Nephron progenitor cell (in vitro differentiated cells): ENCODE measurements at regions not wholly inside any gene's neighbourhood (a gene's known extent, or its start where the extent isn't known, plus 50 kb on each side); places are given as distances from the start of the nearest gene placed in this dataset.

Experiments used
- DNase-seq: peaks from one replicate; pipeline ENCODE4 v3.0.0; 2021
- H3K27ac Mint-ChIP-seq: 2 replicates; pipeline ENCODE4 v1.8.0; 2021; ENCODE audit warnings: mild to moderate bottlenecking, moderate library complexity, mixed read lengths
- H3K27me3 Mint-ChIP-seq: 2 replicates; pipeline ENCODE4 v1.8.0; 2021; ENCODE audit warnings: mild to moderate bottlenecking, low read depth, mixed read lengths; ENCODE audit not compliant: poor library complexity
- H3K36me3 Mint-ChIP-seq: 2 replicates; pipeline ENCODE4 v1.8.0; 2021; ENCODE audit warnings: low read depth, mixed read lengths
- H3K4me1 Mint-ChIP-seq: 2 replicates; pipeline ENCODE4 v1.8.0; 2021; ENCODE audit warnings: mixed read lengths
- H3K4me3 Mint-ChIP-seq: 2 replicates; pipeline ENCODE4 v1.8.0; 2021; ENCODE audit warnings: mild to moderate bottlenecking, moderate library complexity, mixed read lengths
- H3K9me3 Mint-ChIP-seq: 2 replicates; pipeline ENCODE4 v1.8.0; 2021; ENCODE audit warnings: mild to moderate bottlenecking, moderate library complexity, mixed read lengths
- TF ChIP-seq, protein P1 (sequence below): fragments of 200-600 bp; sonication (generic); IDR thresholded peaks from 2 replicates; pipeline ENCODE4 v1.5.0; 2021; ENCODE audit warnings: antibody characterized with exemption

- DNase-seq: no peak
- Mint-ChIP-seq H3K36me3 (peaks cover 6% of the 10 kb centered on the region), H3K27ac (no peak overlapping the region)
These were observed 231.2 kb downstream of the NHLRC3 start for GRCh38 chr13:39269411-39269810.

DNA sequence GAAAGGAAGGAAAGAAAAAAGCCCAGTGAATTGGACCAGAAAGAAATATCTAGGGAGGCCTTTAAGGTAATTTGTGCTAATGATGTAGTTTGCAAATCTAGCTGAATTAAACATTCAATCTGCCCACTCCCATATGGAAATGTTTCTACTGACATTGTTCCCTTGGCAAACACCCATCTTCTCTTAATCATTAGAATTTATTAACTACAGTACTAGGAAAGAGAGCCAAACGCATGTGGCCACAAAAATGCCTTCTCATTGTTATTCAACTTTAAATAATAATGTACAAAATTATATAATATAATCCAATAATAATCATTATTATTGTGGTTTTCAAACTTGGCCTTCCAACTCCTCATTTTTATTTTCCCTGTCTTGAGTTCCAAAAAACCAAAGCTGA is 234.7 kb downstream of the NHLRC3 start:
- H3K27ac Mint-ChIP-seq: no peak overlapping the region

More at GRCh38 chr13:39269411-39269810, 231.2 kb downstream of the NHLRC3 start:
- peaks cover 25% of the 10 kb centered on the region for H3K9me3 Mint-ChIP-seq
- TF ChIP-seq, protein P1, sequence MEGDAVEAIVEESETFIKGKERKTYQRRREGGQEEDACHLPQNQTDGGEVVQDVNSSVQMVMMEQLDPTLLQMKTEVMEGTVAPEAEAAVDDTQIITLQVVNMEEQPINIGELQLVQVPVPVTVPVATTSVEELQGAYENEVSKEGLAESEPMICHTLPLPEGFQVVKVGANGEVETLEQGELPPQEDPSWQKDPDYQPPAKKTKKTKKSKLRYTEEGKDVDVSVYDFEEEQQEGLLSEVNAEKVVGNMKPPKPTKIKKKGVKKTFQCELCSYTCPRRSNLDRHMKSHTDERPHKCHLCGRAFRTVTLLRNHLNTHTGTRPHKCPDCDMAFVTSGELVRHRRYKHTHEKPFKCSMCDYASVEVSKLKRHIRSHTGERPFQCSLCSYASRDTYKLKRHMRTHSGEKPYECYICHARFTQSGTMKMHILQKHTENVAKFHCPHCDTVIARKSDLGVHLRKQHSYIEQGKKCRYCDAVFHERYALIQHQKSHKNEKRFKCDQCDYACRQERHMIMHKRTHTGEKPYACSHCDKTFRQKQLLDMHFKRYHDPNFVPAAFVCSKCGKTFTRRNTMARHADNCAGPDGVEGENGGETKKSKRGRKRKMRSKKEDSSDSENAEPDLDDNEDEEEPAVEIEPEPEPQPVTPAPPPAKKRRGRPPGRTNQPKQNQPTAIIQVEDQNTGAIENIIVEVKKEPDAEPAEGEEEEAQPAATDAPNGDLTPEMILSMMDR: no peak
- no peak overlapping the region for H3K4me3 Mint-ChIP-seq
- peaks cover 6% of the 10 kb centered on the region for H3K27me3 Mint-ChIP-seq
- peaks cover 16% of the 10 kb centered on the region for H3K4me1 Mint-ChIP-seq

GRCh38 chr13:39273953-39274738 is 235.9 kb downstream of the NHLRC3 start:
- peaks cover 22% of the 10 kb centered on the region for H3K4me1 Mint-ChIP-seq
- DNase-seq: no peak
- peaks cover 10% of the 10 kb centered on the region for H3K27me3 Mint-ChIP-seq
- peaks cover 3% of the 10 kb centered on the region for H3K9me3 Mint-ChIP-seq
- no peaks in the 10 kb centered on the region for H3K36me3 Mint-ChIP-seq
- TF ChIP-seq, protein P1: no peak
- no peak overlapping the region for H3K4me3 Mint-ChIP-seq
- peak overlapping the region; percentile 79 for H3K27ac Mint-ChIP-seq

More for the DNA sequence above, 234.7 kb downstream of the NHLRC3 start:
- Mint-ChIP-seq H3K9me3 (peaks cover 3% of the 10 kb centered on the region), H3K36me3 (no peaks in the 10 kb centered on the region), H3K4me1 (peaks cover 22% of the 10 kb centered on the region), H3K27me3 (peaks cover 13% of the 10 kb centered on the region), H3K4me3 (no peak overlapping the region)
- TF ChIP-seq, protein P1: no peak
- no peak for DNase-seq

DNA sequence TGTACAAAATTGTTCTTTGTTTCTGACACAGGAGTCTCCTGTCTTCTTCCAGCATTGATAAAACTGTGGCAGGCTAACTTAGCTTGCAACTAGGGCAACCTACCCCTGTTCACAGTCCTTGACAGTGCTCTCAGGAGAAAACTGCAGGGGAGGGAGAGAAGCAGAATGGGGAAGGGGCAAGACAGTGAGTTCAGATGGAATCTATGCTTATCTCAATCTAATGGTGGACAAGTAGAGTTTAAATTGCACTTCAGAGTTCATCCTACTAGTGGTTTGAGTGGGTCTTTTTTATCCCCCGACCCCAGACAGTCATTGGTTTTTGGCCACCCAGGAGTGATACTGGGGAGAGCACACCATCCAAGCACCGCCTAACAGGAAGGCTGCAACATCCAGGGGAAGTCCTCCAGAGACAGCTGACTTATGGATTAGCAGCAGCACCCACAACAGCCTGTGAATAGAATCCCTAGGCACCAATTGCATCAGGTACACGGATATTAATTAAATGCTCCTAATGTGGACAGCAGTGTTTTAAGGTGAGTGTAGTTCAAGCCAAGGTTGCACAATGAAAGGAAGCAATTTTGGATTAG is 236.6 kb downstream of the NHLRC3 start:
- Mint-ChIP-seq H3K4me3 (no peak overlapping the region), H3K27ac (peak overlapping the region; percentile 79), H3K4me1 (peaks cover 22% of the 10 kb centered on the region), H3K27me3 (peaks cover 10% of the 10 kb centered on the region), H3K36me3 (no peaks in the 10 kb centered on the region), H3K9me3 (peaks cover 2% of the 10 kb centered on the region)
- DNase-seq: no peak
- TF ChIP-seq, protein P1: no peak

DNA sequence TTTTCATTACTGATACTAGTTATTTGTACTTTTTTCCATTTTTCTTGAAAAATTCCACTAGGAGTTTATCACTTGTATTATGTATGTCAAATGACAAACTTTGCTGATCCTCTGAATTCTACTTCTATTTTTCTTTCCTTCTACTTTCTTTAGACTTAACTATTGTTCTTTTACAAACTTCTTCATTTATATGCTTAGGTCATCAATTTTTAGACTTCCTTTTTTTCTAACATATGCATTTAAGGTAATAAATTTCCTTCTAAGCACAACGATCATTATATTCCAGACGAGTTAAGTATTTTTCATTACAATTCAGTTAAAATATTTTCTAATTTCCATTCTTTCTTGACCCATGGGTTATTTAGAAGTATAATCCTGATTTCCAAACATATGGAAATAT is 240.8 kb downstream of the NHLRC3 start:
- peaks cover 4% of the 10 kb centered on the region for H3K9me3 Mint-ChIP-seq
- DNase-seq: no peak
- H3K4me1 Mint-ChIP-seq: peaks cover 20% of the 10 kb centered on the region
- no peak overlapping the region for H3K27ac Mint-ChIP-seq
- TF ChIP-seq, protein P1: no peak
- no peaks in the 10 kb centered on the region for H3K36me3 Mint-ChIP-seq
- H3K27me3 Mint-ChIP-seq: peaks cover 7% of the 10 kb centered on the region
- no peak overlapping the region for H3K4me3 Mint-ChIP-seq
